GM18517 (cell line): ENCODE measurements at regions not wholly inside any gene's neighbourhood (a gene's known extent, or its start where the extent isn't known, plus 50 kb on each side); places are given as distances from the start of the nearest gene placed in this dataset.
"Not testable (repeated sequence)": the region's sequence is repeated elsewhere in the genome, so short reads cannot be mapped to it uniquely, and the experiment has no call there.

Source experiments
- ATAC-seq: cut with Tn5 transposase; IDR thresholded peaks from one replicate; pipeline ENCODE4 v1.9.1; 2021; ENCODE audit warnings: mild to moderate bottlenecking, moderate library complexity; ENCODE audit not compliant: unreplicated experiment

DNA sequence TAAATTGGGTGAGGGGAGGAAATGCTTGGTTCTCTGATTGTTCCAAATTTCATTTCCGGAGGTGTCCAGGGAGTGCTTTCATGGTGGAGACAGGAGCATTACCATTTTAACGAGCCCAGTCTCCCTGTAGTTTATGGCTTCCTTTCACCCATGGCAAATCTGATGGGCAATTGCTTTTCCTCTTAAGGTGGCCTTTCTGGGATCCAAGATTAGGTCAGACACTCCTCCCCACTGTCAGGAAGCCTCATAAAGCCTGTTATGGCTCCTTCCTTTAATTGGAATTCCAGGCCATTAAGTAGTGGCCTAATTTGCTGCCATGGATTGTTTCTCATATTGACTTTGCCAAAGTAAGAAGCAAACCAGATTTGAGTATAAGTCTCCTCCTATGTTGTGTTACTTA, 157.8 kb downstream of the PDCD6IP start:
- no peak for ATAC-seq

DNA sequence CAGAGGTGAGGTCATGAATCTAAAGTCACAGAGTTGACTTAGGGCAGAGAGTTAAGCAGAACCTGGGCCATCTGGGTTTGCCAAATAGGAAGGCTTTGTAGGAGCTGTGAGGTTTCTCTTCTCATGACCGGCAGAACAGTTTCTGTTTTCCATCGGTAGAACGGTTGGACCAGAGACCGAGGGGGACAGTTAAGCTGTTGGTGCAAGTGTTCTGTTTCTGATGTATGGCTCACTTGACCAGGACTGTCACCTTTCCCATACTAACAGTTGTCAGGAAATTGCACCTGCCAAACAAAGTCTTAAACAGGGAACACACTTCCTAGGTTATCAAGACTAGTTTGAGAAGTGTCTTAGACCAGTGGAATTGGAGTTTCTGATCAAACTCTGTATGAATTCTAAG, 158.3 kb downstream of the PDCD6IP start:
- ATAC-seq = no peak

DNA sequence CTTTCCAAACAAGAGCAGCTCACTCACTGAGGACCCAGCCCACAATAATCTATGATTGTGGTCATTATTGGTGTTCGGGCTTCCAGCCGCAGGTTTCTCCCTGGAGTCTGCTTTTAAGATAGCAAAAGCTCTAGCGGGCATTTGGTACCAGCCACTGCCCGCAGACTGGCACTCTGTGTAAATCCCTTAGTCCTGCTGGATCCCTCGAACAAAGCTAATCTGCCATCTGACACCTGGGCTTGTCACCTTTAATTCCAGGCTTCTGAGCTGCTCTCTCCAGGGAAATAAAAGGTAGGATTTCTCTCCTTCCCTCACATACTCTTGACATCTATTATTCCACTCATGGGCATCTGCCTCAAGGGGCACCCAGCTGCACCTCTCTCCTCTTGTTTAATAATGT, 158.7 kb downstream of the PDCD6IP start:
- ATAC-seq = no peak

DNA sequence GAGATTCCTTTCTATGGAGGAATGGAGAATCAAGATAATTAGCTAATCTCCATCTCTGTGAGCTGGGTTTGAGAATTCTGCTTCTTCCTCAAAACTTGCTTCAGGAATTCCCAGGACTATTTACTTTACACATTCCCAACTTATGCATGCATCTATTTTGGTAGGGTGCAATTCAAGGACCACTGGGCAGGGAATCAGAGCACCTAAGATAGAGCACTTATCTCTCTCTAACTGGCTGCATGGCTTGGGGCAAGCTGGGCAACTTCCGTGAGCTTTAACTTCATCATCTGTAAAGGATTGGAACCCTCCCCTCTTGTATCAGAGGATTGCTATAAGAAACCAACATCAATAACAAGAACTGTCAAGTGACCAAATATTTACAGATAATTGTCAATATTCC, 160.2 kb downstream of the PDCD6IP start:
- ATAC-seq = no peak

DNA sequence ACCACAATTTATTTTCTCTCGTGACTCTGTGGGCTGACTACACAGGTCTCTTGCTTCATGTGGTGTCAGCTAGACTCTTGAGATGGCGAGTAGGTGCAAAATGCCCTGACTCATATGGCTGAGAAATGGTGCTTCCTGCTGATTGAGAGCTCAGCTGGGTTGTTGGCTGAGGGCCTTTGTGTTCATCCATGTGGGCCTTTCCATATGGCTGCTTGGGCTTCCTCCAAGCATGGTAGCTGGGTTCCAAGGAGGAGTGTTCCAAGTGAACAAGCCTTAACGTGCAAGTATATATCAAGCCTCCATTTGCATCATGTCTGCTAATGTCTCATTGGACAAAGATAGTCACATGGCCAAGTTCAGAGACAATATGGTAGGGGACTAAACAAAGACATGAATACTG, 164.0 kb downstream of the PDCD6IP start:
- ATAC-seq = no peak

DNA sequence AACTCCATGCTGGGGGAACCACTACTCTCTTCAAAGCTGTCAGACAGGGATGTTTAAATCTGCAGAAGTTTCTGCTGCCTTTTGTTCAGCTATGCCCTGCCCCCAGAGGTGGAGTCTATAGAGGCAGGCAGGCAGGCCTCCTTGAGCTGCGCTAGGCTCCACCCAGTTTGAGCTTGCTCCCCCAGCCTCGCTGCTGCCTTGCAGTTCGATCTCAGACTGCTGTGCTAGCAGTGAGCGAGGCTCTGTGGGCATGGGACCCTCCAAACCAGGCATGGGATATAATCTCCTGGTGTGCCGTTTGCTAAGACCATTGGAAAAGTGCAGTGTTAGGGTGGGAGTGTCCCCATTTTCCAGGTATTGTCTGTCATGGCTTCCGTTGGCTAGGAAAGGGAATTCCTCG, 171.8 kb downstream of the PDCD6IP start:
- not testable (repeated sequence) for ATAC-seq

DNA sequence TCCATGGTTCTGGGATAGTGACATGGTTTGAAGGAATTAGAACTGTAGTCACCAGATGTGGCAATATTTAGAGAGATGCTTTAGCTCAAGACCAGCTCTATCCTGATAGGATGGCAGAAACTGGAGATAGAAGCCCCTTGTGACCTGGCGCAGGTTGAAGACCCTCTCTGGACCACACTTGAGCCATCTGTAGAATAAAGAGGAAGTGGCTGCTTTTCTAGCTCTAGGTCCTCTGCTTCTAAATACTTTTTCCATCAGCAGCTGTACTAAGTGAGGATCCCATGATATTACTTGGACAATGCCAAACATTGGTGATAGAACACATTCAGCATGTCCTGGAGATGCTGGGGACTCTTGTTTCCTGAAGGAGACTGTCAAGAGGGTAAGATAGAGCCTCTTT, 172.6 kb downstream of the PDCD6IP start:
- ATAC-seq = no peak

DNA sequence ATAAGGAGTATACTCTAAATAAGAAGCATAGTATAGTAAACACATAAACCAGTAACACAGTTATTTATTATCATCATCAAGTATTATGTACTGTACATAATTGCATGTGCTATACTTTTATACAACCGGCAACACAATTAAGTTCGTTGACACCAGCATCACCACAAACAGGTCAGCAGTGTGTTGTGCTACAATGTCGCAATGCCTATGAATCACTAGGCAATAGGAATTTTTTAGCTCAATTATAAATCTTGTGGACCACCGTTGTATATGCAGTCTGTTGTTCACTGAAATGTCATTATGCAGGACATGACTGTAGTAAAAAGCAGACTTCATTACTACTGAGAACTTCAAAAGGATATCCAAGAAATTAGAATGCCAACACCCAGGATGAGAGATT, 177.0 kb downstream of the PDCD6IP start:
- no peak for ATAC-seq

DNA sequence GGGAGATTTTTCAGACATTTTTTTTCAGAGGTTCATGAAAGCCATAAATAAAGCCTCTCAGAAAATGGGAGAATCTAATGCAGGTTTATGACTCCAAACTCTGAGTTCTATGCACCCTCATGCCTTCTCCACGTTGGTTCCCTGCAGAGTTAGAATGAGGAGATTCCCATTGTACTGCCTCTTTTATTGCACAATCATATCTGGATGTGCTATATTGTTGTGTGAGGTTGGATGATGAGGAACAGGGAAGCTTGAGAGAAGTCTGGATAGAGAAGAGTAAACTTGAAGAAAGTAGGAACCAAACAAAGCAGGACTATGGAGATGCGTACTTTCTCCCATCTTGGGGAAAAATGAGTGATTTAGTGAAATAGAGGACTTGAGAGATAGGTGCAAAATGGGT, 178.8 kb downstream of the PDCD6IP start:
- ATAC-seq = no peak

DNA sequence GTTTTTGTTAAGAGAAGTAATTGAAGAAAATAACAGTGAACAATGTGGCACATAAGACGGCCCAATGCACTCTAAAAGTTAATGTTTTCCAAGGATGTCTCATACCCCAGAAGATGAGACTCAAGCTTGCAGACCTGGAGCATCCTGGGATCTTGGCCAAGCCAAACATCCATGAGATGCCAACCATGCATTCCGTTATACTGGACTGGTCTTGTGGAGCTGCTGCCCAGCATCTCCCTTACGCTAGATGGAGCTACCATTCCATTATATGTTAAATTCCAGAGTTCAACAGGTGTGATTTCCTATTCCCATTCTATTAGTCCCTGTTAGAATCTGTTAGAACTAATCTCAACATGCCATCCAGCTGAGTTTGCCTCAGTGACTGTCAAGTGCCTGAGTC, 181.8 kb downstream of the PDCD6IP start:
- ATAC-seq = no peak

DNA sequence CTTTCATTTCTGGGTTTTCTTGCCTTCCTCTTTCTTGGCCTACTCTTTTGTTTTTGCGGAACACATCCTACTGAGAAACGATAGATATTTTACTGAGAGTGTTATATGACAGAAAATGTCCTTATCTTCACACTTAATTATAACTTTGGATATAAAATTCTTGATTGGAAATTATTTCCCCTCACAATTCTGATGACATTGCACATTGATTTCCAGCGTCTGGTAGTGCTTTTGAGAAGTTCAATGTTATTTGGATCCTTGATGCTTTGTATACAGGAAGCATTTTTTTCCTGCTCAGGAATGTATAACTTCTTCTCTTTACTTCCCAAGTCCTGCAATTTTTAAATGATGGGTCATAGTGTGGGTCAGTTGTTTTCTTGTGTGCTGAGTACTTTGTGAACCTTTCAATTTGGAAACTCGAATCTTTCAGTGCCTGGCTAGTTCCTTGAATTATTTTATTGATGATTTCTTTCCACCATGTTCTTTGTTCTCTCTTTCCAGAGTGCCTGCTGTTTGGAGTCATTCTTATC, 183.9 kb downstream of the PDCD6IP start:
- ATAC-seq = no peak

DNA sequence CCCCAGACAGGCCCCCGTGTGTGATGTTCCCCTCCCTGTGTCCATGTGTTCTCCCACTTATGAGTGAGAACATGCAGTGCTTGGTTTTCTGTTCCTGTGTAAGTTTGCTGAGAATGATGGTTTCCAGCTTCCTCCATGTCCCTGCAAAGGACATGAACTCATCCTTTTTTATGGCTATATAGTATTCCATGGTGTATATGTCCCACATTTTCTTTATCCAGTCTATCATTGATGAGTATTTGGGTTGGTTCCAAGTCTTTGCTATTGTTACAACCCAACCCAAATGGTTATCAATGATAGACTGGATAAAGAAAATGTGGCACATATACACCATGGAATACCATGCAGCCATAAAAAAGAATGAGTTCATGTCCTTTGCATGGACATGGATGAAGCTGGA, 184.5 kb downstream of the PDCD6IP start:
- not testable (repeated sequence) for ATAC-seq

DNA sequence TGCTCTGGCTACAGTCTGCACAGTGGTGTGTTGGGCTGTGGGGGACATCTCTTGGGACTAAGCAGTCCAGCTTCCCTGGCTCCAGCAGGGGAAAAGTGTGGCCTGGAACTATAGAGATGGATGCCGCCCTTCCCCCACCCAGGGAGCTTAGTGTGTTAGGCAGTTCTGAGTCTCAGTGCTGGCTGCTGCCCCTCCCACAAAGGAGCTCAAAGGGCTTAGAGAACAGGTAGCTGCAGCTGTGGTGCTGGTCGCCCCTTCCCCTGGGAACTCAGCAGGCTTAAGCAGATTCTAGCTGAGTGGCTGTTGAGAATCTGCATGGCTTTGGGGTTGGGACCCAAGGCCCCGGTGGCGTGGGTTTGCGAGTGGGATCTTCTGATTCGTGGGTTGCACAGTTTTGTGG, 190.8 kb downstream of the PDCD6IP start:
- ATAC-seq = no peak

DNA sequence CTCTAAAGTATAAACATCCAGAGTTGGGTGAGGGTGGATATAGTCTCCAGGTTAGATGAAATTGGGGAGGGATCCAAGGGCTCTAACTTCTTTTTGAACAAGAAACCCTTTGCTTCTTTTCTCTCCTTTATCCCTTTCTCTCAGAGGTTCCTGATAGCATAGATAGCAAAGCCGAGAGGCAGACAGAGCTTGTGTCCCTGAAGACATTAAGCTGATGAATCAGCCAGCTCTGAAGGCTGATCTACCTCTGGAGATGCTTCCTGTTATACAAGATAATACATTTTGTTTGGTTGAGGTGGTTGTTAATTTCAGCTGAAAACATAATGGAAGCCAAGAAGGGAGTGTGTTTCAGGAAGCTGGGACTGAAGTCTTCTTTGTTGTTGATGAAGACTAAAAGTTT, 193.2 kb downstream of the PDCD6IP start:
- ATAC-seq = no peak

DNA sequence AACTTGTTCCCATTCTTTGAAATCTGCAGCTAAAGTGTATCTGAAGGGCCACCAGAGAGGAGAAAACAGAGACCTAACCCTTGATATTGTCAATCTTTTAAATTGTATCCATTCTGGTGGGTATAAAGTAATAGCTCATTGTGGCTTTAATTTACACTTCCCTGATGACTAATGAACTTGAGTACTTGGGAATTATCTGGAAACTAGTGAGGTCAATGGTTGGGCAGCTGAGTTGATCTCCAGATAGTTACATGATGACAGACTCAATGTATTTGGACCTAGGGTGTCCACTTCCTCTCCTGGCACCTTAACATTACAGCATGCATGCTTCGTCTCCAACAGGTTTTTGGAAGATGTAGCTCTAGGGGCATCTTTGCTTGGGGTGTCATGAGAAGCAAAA, 195.2 kb downstream of the PDCD6IP start:
- no peak for ATAC-seq

DNA sequence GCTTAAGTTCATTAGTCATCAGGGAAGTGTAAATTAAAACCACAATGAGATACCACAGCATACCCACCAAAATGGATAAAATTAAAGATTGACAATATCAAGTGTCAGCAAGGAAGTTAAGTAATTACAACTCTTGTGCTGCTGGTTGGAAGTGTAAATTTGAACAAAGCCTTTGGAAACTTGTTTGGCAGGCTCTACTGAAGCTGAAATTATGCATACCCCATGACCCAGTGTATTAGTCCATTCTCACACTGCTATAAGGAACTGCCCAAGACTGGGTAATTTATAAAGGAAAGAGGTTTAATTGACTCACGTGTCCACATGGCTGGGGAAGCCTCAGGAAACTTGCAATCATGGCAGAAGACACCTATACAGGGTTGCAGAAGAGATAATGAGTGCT, 196.1 kb downstream of the PDCD6IP start:
- ATAC-seq = no peak

DNA sequence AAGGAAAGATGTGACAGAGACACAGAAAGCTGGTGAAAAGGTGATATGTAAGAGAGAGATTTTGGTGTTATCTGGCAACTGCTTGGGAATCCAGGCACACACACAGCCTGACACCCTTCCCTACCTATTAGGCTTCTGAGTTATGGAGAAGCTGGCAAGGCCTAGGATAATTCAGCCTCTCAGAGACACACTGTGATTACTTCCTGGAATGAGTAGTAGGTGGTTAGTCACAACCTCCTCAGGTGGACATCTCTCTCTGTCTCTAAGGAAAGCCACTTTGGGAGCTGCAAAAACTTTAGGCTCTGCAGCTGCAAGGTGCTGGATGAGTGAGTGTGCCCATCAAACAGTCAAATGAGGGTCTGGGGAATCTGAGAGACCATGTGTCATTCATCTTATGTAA, 201.9 kb downstream of the PDCD6IP start:
- no peak for ATAC-seq

DNA sequence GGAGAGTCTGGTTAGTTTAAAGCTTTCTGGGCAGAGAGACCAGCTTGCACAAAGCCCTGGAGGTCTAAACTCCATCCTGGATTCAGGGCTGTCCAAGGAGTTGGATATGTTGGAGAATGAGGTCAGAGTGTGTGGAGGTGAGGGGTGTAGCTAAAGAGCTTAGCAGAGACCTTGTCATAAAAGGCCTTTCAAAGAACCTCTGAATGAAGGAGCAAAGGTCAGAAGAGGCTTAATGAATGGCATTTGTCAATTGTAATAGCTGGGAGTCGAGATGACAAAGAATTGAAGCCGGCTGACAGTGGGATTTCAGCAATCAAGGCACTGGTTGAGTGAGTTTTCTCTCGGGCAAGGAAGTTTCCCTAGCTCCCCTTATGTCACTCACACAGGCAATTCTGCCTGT, 202.6 kb downstream of the PDCD6IP start:
- ATAC-seq = no peak

DNA sequence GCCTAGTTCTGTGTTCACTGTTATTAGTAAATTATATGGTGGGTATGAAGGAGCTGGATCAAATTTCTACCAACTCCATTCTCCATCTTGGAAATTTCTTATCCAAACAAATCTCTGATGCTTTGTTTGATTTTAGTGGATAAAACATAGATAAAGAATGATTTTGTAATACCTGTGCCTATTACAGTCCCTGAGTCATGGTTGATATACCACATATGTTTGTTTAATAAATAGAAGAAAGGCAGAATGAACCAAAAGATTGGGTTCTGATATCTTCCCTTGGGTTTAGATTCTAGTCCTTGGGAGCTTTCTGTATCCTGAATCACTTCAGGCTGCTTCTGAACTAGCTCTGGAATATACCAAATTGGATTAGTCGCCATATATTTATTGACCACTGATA, 203.6 kb downstream of the PDCD6IP start:
- no peak for ATAC-seq

DNA sequence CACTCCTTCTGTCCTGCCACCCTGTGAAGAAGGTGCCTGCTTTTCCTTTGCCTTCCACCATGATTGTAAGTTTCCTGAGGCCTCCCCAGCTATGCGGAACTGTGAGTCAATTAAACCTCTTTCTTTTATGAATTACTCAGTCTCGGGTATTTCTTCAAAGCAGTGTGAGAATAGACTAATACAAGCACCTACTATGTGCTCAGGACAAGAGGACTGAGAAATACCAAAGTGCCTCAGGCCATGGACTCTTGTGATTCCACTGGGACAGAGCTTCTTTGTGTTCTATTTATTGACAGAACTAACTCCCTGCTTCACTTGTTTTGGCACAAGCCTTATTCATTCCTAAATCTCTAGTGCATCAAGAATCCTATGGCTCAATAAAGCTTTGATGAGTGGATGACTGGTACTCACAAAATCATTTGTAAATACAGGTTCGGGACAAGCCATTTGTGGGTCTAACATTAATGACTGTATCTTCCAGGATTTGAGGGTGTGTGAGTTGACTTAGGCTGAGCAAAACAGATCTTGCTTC, 204.2 kb downstream of the PDCD6IP start:
- no peak for ATAC-seq

DNA sequence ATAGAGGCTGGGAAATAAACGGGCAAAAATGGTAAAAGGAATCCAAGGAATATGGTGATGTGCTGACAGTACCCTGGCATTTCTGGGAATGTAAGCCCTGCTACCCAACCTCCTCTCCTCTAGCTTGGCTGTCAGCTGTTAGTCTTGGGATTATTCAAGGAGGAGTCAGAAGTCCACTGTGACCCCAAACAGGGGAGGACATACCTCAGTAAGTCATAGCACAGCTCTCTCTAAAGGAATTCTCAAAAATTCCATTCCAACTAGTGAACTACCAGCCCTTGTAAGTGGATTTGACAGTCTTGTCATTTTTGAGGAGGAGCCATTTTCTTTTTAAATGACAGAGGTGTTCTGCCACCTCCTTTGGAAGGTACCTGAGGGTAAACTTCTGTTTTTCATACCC, 207.5 kb downstream of the PDCD6IP start:
- no peak for ATAC-seq

DNA sequence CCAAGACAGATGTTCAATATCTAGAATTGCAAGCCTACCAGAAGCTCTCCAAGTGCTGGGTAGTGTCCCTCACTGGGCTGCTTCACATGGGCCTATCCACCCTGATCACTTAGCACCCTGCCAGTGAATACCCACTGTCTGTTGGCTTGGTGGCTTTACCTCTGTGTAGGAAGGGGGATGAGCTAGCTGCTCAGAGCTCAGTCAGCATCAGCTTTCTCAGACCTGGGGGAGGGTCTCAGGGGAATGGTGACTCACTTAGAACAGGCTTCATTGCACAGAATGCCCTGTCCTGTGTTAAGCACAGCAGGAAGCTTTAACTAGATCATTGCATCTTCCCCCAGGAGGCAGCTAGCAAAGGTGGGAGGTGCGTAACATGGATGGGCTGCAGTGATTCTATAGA, 209.8 kb downstream of the PDCD6IP start:
- ATAC-seq = no peak
